ENCODE measurements at regions not wholly inside any gene's neighbourhood (a gene's known extent, or its start where the extent isn't known, plus 50 kb on each side); places are given as distances from the start of the nearest gene placed in this dataset.

DNA sequence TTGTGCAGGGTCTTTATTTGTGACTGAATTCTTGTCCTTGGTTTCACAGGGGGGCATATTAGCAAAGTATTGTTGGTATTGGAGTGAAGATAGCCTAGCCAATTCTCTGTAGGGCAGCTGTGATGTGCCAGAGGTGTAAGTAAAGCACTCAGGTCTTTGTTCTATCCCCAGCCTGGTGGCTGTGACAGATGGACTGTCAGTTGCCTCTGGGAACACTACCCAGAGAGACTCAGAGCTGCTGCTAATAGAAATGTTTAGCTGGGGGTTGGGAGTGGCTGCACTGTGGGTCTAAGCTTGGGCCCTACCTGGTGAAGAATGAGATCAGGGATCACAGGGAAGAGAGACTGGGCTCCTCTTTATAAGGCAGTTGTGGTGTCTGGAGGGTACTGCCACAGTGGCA is 1006.5 kb upstream of the TYRP1 start:
- no peaks in the 10 kb centered on the region for H3K27me3 ChIP-seq (replicated peaks; ENCODE audit: insufficient read depth, low read length)
- H3K9ac ChIP-seq (ENCODE audit: low read length), result no peak overlapping the region
- no peaks in the 10 kb centered on the region for H3F3A ChIP-seq (ENCODE audit: insufficient read depth, low read length)
- no peak overlapping the region for H2AFZ ChIP-seq (ENCODE audit: low read length)
- H3K4me2 ChIP-seq (ENCODE audit: low read depth, low read length), result no peak overlapping the region
- DNase-seq, result no peak
- H3K4me1 ChIP-seq (ENCODE audit: low read length), result no peaks in the 10 kb centered on the region
- no peaks in the 10 kb centered on the region for H3K36me3 ChIP-seq (replicated peaks; ENCODE audit: insufficient read depth, low read length)
- TF ChIP-seq EZH2 (optimal IDR thresholded peaks at IDR 0.05; ENCODE audit: low read depth, low read length), result no peak
- TF ChIP-seq, protein P1, sequence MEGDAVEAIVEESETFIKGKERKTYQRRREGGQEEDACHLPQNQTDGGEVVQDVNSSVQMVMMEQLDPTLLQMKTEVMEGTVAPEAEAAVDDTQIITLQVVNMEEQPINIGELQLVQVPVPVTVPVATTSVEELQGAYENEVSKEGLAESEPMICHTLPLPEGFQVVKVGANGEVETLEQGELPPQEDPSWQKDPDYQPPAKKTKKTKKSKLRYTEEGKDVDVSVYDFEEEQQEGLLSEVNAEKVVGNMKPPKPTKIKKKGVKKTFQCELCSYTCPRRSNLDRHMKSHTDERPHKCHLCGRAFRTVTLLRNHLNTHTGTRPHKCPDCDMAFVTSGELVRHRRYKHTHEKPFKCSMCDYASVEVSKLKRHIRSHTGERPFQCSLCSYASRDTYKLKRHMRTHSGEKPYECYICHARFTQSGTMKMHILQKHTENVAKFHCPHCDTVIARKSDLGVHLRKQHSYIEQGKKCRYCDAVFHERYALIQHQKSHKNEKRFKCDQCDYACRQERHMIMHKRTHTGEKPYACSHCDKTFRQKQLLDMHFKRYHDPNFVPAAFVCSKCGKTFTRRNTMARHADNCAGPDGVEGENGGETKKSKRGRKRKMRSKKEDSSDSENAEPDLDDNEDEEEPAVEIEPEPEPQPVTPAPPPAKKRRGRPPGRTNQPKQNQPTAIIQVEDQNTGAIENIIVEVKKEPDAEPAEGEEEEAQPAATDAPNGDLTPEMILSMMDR (IDR thresholded peaks at IDR 0.05; ENCODE audit: low read length), result no peak
- no peak for TF ChIP-seq EZH2phosphoT487 (IDR thresholded peaks at IDR 0.05; ENCODE audit: low read length)
- no peaks in the 10 kb centered on the region for H4K20me1 ChIP-seq (ENCODE audit: insufficient read depth, low read length)
- H3K27ac ChIP-seq (ENCODE audit: low read length), result no peak overlapping the region
- H3K9me2 ChIP-seq (replicated peaks; ENCODE audit: insufficient read depth, low read length), result no peaks in the 10 kb centered on the region
- H3K9me3 ChIP-seq (replicated peaks; ENCODE audit: insufficient read depth, low read length), result no peaks in the 10 kb centered on the region
- no peak overlapping the region for H3K4me3 ChIP-seq (ENCODE audit: low read length)
- no peaks in the 10 kb centered on the region for H3K79me2 ChIP-seq (ENCODE audit: low read length)

DNA sequence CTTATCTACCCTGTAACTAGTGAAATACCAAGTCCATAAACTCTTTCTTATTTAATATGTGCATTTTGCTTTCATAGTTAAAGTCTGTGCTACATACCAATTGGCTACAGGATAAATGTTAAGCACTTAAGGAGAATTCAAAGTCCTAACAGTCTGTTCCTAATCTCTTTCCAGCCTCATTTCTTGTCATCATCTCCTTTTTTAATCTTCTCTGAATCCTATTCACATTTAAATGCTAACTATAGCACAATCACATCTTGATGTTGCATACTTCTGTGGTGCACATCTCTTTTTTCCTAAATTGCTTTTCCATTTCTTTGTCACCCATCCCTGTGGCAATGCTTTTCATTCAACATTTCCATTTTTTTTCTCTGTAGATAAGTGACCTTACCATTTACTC is 996.1 kb upstream of the TYRP1 start:
- no peak overlapping the region for H2AFZ ChIP-seq (ENCODE audit: low read length)
- H3K27ac ChIP-seq (ENCODE audit: low read length), result no peak overlapping the region
- H3K4me2 ChIP-seq (ENCODE audit: low read depth, low read length), result no peak overlapping the region
- no peak overlapping the region for H3K9ac ChIP-seq (ENCODE audit: low read length)
- TF ChIP-seq, protein P1 (IDR thresholded peaks at IDR 0.05; ENCODE audit: low read length), result no peak
- TF ChIP-seq EZH2 (optimal IDR thresholded peaks at IDR 0.05; ENCODE audit: low read depth, low read length) (no peak), EZH2phosphoT487 (IDR thresholded peaks at IDR 0.05; ENCODE audit: low read length) (no peak)
- H3K79me2 ChIP-seq (ENCODE audit: low read length), result no peaks in the 10 kb centered on the region
- no peak overlapping the region for H3K4me3 ChIP-seq (ENCODE audit: low read length)
- H3F3A ChIP-seq (ENCODE audit: insufficient read depth, low read length), result no peaks in the 10 kb centered on the region
- H3K36me3 ChIP-seq (replicated peaks; ENCODE audit: insufficient read depth, low read length), result no peaks in the 10 kb centered on the region
- no peaks in the 10 kb centered on the region for H3K9me2 ChIP-seq (replicated peaks; ENCODE audit: insufficient read depth, low read length)
- H3K4me1 ChIP-seq (ENCODE audit: low read length), result no peaks in the 10 kb centered on the region
- H3K27me3 ChIP-seq (replicated peaks; ENCODE audit: insufficient read depth, low read length), result no peaks in the 10 kb centered on the region
- no peak for DNase-seq
- no peaks in the 10 kb centered on the region for H3K9me3 ChIP-seq (replicated peaks; ENCODE audit: insufficient read depth, low read length)
- no peaks in the 10 kb centered on the region for H4K20me1 ChIP-seq (ENCODE audit: insufficient read depth, low read length)

DNA sequence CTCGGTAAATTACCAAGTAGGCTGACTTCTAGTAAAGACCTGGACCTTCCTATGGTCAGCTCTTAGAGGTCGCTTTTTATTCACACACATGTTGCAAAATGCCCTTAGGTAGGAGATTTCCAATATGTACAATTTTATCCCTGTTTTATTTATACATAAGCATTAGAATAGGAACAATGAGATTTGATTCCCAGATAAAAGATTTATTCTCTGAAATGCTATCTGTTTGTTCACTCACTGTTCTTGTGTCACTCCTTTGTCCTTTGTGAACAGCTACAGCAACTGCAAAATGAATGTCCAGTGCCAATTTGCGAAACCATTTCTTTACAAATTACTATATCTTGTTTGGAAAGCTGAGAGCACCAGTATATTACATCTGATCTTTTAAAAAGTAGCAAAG is 991.5 kb upstream of the TYRP1 start:
- TF ChIP-seq EZH2 (optimal IDR thresholded peaks at IDR 0.05; ENCODE audit: low read depth, low read length) (no peak), EZH2phosphoT487 (IDR thresholded peaks at IDR 0.05; ENCODE audit: low read length) (no peak)
- TF ChIP-seq, protein P1 (IDR thresholded peaks at IDR 0.05; ENCODE audit: low read length), result no peak
- no peak overlapping the region for H3K4me3 ChIP-seq (ENCODE audit: low read length)
- DNase-seq, result no peak

More for the DNA sequence above, 991.5 kb upstream of the TYRP1 start:
- no peak overlapping the region for H3K4me2 ChIP-seq (ENCODE audit: low read depth, low read length)
- no peak overlapping the region for H3K27ac ChIP-seq (ENCODE audit: low read length)
- no peaks in the 10 kb centered on the region for H3K79me2 ChIP-seq (ENCODE audit: low read length)
- H3K4me1 ChIP-seq (ENCODE audit: low read length), result no peaks in the 10 kb centered on the region
- no peaks in the 10 kb centered on the region for H4K20me1 ChIP-seq (ENCODE audit: insufficient read depth, low read length)
- H3K27me3 ChIP-seq (replicated peaks; ENCODE audit: insufficient read depth, low read length), result no peaks in the 10 kb centered on the region
- no peak overlapping the region for H3K9ac ChIP-seq (ENCODE audit: low read length)
- H2AFZ ChIP-seq (ENCODE audit: low read length), result no peak overlapping the region
- H3K36me3 ChIP-seq (replicated peaks; ENCODE audit: insufficient read depth, low read length), result no peaks in the 10 kb centered on the region
- H3F3A ChIP-seq (ENCODE audit: insufficient read depth, low read length), result no peaks in the 10 kb centered on the region
- no peaks in the 10 kb centered on the region for H3K9me3 ChIP-seq (replicated peaks; ENCODE audit: insufficient read depth, low read length)
- H3K9me2 ChIP-seq (replicated peaks; ENCODE audit: insufficient read depth, low read length), result no peaks in the 10 kb centered on the region

Measured in MM.1S (cell line).